GM18868 (cell line): ENCODE measurements at regions not wholly inside any gene's neighbourhood (a gene's known extent, or its start where the extent isn't known, plus 50 kb on each side); places are given as distances from the start of the nearest gene placed in this dataset.
A peak's percentile ranks its signal among the peaks of the same experiment; 100 is the strongest.
"Not testable (repeated sequence)": the region's sequence is repeated elsewhere in the genome, so short reads cannot be mapped to it uniquely, and the experiment has no call there.

Experiments
- ATAC-seq: cut with Tn5 transposase; IDR thresholded peaks from one replicate; pipeline ENCODE4 v1.9.1; 2021; ENCODE audit warnings: mild to moderate bottlenecking, moderate library complexity; ENCODE audit not compliant: unreplicated experiment

DNA sequence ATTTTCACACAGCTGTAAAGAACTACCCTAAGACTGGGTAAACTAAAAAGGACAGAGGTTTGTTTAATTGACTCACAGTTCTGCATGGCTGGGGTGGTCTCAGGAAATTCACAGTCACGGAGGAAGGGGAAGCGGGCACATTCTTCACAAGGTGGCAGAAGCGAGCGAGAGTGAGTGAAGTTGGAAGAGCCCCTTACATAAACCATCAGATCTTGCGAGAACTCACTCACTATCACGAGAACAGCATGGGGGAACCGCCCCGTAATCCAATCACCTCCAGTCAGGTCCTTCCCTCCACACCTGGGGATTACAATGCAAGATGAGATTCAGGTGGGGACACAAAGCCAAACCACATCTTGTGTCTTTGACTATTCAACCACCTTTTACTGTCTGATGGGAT, 700.5 kb downstream of the TENT5A start:
- ATAC-seq: no peak

DNA sequence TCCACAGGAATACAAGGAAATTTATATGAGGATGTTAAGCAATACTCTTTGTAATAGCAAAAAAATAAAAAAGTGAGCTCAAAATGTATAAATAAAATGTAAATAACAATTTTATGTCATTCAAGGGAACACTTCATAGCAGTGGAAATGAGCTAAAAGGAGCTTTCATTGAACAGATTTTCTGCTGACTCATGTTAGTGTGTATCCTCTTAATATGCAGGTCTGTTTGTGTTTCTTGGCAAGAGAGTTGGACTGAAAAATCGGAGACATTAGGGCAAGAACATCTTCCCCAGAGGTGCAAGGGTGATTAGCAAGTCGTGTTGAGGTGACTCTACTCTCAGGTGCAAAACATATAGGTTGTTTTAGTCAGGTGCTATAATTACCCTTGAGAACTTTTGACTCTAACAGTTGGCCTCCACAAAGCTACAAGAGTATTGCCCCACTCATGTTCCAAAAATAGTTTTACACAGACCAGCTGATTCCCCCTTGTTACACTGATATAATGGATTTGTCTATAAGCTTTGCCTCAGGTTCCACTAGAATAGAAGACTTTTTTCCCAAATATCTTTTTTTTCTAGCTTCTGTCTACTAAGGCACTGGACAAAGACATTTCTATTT, 702.9 kb downstream of the TENT5A start:
- no peak for ATAC-seq

DNA sequence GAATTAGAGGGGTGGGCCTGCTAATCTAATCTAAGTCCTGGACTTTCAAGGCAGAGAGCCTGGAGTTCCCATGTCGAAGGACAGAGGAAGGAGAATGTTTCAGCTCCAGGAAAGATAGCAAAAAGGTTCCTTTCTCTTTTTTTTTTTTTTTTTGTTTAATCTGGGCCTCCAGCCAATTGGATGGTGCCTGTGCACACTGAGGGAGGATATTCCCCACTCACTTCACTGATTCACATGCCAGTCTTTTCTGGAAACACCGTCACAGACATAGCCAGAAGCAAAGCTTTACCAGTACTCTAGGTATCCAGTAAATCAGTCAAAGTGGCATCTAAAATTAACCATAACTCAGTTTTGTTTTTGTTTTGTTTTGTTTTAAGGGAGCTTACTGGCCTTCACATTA, 721.1 kb downstream of the TENT5A start:
- ATAC-seq: no peak

DNA sequence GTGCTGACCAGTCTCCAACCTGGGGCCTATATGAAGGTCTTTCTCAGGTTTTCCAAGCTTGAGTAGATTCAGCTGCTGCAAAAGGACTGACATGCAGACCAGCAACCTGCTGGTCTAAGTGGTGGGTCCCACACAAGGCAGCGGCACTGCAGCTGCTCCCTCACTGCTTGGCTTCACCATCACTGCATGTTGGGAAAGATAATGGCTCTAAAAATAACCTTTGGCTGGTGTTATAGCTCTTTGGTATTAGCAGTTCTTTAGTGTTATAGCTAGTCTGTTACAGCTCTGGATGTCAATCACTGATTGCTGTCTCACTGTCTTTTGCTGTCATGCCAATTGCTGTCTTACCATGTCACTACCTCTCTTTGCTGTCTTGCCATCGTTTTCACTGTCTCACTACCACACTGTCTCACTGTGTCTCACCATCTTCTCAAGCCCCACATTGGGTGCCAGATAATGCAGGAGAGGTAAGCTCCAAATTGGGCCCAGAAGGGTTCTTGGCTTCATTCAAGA, 726.4 kb downstream of the TENT5A start:
- no peak for ATAC-seq

DNA sequence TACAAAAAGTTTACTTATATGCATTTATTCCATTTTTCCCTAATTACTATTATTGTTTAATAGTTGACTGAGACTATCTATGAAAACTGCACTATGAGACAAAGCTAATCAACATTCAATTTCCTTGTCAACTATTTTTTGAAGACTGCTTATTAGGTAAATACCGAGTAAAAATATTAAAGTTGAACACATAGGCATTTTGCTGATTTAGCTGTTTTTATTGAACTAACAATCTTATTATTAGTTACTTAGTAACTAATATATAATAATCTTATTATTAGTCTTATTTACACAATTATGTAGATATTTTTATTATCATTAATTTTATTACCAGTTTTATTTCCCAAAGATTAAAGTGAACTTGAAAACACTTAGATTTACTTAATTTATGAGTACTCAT, 728.8 kb downstream of the TENT5A start:
- ATAC-seq: no peak

DNA sequence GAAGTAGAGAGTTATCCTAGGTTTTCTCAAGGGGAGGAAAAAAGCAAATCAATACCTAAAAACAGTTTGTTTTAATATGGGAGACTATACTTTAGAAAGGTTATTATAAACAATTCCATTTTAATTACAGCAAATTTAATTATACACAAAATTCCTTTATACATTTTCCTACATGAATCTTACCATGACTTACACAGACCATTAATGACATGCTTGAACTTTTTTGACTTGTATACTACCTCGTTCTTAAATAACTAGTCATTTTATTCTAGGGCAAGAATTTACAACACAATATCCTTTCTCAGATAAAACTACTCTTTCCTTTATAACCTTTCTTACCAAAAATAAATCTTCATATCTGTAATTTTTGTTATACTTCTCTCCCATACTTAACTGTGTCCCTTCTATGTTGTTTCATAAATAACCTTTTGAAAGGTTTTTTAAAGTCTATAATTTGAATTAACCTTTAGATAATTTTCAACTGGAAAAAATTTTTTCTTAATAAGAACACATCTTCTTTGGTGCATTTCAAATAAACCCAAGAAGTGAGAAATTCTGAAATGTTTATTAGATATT, 729.4 kb downstream of the TENT5A start:
- ATAC-seq: no peak

DNA sequence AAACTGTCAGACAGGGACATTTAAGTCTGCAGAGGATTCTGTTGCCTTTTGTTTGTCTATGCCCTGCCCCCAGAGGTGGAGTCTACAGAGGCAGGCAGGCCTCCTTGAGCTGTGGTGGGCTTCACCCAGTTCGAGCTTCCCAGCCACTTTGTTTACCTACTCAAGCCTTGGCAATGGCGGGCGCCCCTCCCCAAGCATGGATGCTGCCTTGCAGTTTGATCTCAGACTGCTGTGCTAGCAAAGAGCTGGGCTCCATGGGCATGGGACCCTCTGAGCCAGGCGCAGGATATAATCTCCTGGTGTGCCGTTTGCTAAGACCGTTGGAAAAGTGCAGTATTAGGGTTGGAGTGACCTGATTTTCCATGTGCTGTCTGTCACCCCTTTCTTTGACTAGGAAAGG, 734.9 kb downstream of the TENT5A start:
- not testable (repeated sequence) for ATAC-seq

DNA sequence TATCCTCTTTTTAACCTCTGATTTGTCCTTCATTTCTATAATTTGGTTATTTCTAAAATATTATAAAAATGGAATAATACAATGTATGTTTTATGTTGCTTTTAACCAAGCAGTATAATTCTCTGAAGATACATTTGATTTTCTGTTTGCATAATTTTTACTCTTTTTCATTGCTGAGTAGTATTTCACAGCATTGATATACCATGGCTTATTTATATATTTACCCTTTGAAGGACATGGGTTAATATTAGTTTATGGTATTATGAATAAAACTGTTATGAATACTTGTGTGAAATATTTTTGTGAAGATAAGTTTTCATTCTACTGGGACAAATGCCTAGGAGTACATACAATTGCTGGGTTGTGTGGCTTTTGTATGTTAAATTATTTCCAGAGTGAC, 748.6 kb downstream of the TENT5A start:
- ATAC-seq: no peak

DNA sequence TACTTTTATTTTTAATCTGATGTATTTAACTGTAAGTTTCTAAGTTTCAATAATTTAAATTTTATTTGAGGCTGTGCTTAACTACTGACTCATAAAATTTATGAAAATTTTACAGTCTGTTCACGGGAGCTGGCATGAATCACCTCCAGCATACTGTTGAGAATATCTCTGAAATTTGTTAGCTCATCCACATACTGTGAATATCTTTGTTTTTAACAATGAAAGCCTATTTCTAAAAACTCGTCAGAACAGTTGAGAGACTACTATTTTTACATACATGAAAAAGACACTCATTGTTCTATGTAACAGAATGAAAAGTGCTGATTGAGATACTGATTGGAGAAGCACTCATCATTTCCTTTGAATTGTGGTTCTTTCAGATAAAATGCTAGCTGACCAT, 749.3 kb downstream of the TENT5A start:
- ATAC-seq: no peak

DNA sequence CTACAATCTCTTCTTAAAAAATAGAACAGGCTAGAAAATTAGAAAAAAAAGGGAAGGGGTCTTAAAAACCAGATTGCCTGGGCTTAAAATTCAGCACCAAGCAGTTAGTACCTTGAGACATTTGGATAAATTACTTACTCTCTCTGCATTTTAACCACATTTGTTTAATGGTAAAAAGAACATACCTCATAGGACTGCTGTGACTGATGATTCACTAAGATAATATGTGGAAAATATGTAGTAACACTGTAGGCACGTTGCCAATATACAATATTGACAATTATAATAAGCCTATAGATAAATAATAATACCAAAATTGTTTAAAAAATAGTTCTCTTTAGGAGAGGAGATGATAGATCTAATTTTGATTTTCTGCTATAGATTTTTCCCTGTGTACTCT, 750.4 kb downstream of the TENT5A start:
- ATAC-seq: no peak

DNA sequence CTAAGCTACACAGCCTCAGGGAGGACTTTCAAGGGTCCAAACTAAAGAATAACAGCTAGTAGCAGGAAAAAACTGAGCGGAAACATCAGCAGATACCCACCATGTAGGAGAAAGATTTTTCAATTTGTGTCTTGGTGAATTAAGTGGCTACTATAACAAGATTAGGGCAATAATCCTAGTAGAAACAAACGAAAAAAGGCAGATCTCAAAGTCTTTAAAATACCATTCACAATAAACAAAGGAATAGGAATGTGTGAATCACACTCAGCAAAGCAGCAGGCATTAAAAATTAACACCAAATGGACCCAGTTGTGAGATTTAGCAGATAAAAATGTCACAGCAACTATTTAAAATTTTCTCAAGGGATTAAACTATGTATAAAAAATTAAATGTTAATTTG, 761.2 kb downstream of the TENT5A start:
- ATAC-seq: no peak

DNA sequence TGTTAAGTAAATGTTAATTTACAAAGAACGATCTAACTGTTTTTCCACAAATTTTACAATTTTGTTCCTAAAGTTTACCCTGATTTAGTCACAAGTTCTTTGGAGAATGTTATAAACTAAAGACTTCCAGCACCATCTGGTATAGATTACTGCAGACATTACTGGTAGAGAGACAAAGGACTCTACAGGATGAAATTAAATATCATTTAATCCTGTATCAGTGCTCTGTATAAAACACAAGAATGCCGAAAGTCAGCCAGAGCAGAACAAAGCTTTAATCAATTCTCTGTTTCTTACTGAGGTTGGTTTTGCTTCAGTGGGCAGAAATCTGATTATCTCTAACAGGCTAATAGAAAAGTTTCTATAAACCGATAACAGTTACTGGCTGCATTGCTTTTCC, 763.6 kb downstream of the TENT5A start:
- ATAC-seq: no peak

DNA sequence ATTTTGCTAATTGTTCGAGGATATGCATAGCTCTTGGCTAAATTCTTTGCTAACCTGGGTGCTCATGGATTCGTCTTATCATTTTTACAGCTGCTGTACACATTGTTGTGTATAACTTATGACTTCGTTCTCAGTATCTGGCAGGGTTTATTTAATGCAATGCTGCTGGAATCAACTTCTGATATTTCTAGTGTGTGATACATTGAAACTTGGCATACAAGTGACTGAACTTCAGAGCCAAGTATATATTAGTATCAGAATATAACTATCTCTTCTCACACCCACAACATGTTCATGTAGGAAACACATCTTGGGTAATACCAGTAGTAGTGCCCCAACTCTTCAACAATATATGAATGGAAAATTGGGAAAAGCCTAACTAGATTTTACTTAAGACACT, 764.2 kb downstream of the TENT5A start:
- no peak for ATAC-seq

DNA sequence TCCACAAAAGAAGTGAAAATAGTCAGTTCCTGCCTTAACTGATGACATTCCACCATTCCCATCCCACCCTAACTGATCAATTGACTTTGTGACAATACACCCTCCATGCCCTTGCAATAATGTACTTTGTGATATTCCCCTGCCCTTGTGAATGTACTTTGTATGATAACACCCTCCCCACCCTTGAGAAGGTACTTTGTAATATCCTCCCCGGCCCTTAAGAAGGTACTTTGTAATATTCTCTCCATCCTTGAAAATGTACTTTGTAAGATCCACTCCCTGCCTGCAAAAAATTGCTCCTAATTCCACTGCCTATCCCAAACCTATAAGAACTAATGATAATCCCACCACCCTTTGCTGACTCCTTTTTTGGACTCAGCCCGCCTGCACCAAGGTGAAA, 771.3 kb downstream of the TENT5A start:
- ATAC-seq: not testable (repeated sequence)

DNA sequence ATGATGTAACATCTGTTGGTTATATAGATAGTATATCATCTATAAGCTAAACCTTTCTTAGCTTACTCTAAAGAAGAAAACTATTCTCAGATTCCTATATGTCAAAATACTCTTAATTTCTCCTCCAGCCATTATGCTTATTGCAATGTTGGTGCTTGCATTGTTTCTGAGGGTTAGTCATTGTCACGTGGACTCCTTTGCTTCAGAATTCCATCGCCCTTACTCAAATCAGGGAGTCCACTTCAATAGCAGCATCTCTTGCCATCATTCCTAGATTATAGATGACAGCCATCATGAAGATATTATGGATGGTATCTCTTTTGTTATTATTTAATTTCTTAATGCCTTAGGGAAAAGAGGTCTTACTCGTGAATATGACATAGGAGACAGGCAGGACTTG, 776.1 kb downstream of the TENT5A start:
- ATAC-seq: no peak

DNA sequence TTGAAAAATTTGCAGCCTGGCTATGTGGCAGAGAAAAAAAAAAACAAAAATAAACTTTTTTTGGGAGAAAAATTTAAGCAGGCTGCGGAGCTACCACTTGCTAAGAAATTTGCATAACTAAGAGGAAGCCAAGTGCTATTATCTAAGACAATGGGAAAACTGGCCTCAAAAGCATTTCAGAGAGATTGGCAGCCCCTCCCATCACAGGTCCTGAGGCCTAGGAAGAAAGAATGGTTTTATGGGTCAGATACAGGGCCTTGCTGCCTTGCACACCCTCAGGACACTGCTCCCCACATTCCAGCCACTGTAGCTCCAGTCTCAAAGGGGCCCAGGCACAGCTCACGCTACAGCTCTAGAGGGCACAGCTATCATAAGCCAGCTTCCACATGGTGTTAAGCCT, 777.9 kb downstream of the TENT5A start:
- ATAC-seq: no peak

DNA sequence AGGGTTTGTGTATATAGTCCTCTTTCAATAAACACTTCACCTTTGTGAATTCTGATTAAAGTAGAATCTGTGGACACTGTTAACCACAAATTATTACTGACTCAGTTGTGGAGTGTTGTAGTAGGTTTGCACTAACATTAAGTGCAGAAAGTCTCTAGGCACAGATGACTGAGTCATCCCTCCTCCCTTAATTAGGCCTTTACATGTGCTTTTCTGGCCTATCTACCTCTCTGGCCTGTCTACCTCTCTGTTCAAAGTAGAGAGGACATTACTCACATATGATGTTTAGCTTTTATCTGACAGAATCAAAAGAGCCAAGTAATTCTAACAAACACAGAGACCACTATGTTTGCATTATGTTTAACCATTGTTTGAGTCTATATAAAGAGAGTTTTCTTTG, 783.0 kb downstream of the TENT5A start:
- no peak for ATAC-seq

DNA sequence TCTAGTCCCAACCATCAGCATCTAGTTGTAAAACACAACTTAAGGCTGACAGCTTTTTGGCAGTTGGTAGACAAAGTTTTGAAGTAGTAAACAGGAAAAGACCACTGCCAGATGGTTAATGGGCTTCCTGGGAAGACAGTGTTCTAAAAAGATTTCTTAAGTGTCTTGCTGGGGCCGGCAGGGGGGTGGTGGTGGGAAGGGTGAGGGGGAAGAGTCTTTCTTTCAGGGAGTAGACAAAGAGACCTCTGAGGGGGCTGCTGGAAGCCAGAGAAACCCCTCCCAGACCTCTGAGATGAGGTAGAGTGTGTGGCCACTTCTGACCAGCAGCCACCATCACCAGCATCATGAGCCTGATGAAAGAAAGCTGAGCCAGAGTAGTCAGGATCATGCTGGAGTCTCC, 784.9 kb downstream of the TENT5A start:
- no peak for ATAC-seq

DNA sequence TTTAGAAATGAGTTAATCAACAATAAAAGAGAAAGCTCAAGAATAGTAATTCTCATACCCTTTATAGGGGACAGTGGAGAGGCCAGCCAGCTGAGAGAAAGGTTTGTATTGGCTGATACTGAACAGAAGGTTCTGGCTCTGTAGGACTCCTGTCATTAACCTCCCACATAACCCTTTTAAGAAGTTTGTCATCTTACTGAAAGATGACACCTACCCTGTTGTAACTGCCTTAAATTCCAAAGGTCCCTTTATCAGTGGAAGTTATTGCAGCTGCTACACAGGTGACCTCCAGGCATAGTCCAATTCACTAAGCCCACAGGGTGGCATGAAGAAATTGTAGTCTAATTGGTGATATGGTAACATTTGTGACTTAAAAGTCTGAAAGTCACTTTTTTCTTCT, 790.1 kb downstream of the TENT5A start:
- ATAC-seq: no peak

DNA sequence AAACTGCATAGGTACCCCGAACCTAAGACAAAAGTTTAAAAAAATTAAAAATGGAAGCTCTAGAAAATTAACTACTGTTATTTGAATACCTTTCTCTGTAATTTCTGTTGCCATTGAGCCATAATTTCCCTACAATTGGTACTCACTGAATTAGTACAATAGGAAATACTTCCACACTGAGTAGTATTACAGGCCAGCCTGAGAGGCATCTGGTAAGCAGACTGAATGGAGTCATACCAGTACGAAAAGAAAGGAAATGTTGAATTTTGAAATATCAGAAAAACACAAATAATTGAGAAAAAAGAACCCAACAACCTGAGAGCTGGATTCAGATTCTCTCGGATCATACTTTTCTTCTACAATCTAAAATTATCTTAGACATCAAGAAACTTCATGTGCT, 791.3 kb downstream of the TENT5A start:
- ATAC-seq: no peak

DNA sequence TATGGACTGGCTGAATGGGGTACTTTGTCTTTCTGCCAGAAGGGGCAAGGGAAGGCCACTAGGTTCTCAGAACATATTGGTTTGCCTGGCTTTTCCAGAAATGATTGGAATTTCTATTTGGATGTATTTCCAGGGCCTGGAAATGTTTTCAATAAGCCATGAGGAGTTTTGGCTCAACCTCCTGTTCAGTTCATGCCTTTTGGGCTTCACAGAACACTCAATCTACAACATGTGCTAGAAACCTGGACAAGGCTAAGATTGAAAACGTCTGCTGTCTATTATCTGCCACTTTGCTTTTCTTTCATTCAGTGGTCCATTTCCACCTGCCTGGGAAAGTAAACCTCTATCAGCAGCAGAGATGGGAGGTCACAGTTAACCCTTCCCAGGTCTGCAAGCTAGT, 793.4 kb downstream of the TENT5A start:
- no peak for ATAC-seq

DNA sequence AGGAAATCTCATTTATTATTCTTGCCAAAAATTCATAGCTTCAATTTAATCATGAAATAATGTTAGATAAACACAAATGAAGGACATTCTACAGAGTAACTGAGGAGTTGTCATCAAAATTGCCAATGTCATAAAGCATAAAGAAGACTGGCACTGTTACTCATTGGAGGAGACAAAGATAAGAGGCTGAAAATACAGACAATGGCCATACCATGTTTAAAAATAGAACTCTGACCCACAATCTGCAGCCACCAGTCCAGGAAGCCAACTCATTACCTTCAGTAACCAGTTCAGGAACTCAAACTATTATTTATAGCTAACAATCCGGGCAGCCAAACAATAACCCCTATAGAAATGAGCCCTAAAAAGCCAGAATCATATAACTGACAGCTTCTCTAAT, 795.6 kb downstream of the TENT5A start:
- no peak for ATAC-seq

DNA sequence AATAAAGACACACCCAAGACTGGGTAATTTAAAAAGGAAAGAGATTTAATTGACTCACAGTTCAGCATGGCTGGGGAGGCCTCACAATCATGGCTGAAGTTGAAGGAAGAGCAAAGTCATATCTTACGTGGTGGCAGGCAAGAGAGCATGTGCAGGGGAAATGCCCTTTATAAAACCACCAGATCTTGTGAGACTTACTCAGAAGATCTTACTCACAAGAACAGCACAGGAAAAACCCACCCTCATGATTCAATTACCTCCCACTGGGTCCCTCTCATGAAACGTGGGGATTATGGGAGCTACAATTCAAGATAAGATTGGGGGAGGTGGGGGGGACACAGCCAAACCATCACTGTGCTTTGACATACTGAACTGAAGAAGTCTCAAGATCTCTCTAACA, 800.0 kb downstream of the TENT5A start:
- peak; percentile 76 for ATAC-seq
